ENCODE measurements at regions not wholly inside any gene's neighbourhood (a gene's known extent, or its start where the extent isn't known, plus 50 kb on each side); places are given as distances from the start of the nearest gene placed in this dataset.

- Histone ChIP-seq H3K79me2 (ENCODE audit: low read length) (no peaks in the 10 kb centered on the region), H3K4me1 (ENCODE audit: low read length) (no peaks in the 10 kb centered on the region), H3K27me3 (replicated peaks; ENCODE audit: insufficient read depth, low read length) (no peaks in the 10 kb centered on the region), H3K4me2 (ENCODE audit: low read depth, low read length) (no peak overlapping the region), H2AFZ (ENCODE audit: low read length) (no peak overlapping the region), H3F3A (ENCODE audit: insufficient read depth, low read length) (no peaks in the 10 kb centered on the region), H3K4me3 (ENCODE audit: low read length) (no peak overlapping the region), H3K27ac (ENCODE audit: low read length) (no peak overlapping the region), H3K36me3 (replicated peaks; ENCODE audit: insufficient read depth, low read length) (no peaks in the 10 kb centered on the region), H4K20me1 (ENCODE audit: insufficient read depth, low read length) (no peaks in the 10 kb centered on the region), H3K9me3 (replicated peaks; ENCODE audit: insufficient read depth, low read length) (no peaks in the 10 kb centered on the region), H3K9me2 (replicated peaks; ENCODE audit: insufficient read depth, low read length) (no peaks in the 10 kb centered on the region), H3K9ac (ENCODE audit: low read length) (no peak overlapping the region)
- TF ChIP-seq, protein P1, sequence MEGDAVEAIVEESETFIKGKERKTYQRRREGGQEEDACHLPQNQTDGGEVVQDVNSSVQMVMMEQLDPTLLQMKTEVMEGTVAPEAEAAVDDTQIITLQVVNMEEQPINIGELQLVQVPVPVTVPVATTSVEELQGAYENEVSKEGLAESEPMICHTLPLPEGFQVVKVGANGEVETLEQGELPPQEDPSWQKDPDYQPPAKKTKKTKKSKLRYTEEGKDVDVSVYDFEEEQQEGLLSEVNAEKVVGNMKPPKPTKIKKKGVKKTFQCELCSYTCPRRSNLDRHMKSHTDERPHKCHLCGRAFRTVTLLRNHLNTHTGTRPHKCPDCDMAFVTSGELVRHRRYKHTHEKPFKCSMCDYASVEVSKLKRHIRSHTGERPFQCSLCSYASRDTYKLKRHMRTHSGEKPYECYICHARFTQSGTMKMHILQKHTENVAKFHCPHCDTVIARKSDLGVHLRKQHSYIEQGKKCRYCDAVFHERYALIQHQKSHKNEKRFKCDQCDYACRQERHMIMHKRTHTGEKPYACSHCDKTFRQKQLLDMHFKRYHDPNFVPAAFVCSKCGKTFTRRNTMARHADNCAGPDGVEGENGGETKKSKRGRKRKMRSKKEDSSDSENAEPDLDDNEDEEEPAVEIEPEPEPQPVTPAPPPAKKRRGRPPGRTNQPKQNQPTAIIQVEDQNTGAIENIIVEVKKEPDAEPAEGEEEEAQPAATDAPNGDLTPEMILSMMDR (IDR thresholded peaks at IDR 0.05; ENCODE audit: low read length) = no peak
- TF ChIP-seq EZH2phosphoT487 (IDR thresholded peaks at IDR 0.05; ENCODE audit: low read length) (no peak), EZH2 (optimal IDR thresholded peaks at IDR 0.05; ENCODE audit: low read depth, low read length) (no peak)
- DNase-seq = no peak
Observed at GRCh38 chr2:194155431-194155830, 1501.6 kb upstream of the SLC39A10 start.

- no peaks in the 10 kb centered on the region for H3K9me3 ChIP-seq (replicated peaks; ENCODE audit: insufficient read depth, low read length)
- no peak overlapping the region for H3K27ac ChIP-seq (ENCODE audit: low read length)
- H3K4me3 ChIP-seq (ENCODE audit: low read length) = no peak overlapping the region
- no peaks in the 10 kb centered on the region for H3K79me2 ChIP-seq (ENCODE audit: low read length)
- H3F3A ChIP-seq (ENCODE audit: insufficient read depth, low read length) = no peaks in the 10 kb centered on the region
- H3K27me3 ChIP-seq (replicated peaks; ENCODE audit: insufficient read depth, low read length) = no peaks in the 10 kb centered on the region
- H4K20me1 ChIP-seq (ENCODE audit: insufficient read depth, low read length) = no peaks in the 10 kb centered on the region
- no peak for DNase-seq
- TF ChIP-seq EZH2phosphoT487 (IDR thresholded peaks at IDR 0.05; ENCODE audit: low read length) = no peak
- TF ChIP-seq, protein P1 (IDR thresholded peaks at IDR 0.05; ENCODE audit: low read length) = no peak
- H3K9ac ChIP-seq (ENCODE audit: low read length) = no peak overlapping the region
- no peaks in the 10 kb centered on the region for H3K4me1 ChIP-seq (ENCODE audit: low read length)
- H2AFZ ChIP-seq (ENCODE audit: low read length) = no peak overlapping the region
- H3K4me2 ChIP-seq (ENCODE audit: low read depth, low read length) = no peak overlapping the region
- no peaks in the 10 kb centered on the region for H3K36me3 ChIP-seq (replicated peaks; ENCODE audit: insufficient read depth, low read length)
- no peaks in the 10 kb centered on the region for H3K9me2 ChIP-seq (replicated peaks; ENCODE audit: insufficient read depth, low read length)
Observed at GRCh38 chr2:194151231-194151630, 1505.8 kb upstream of the SLC39A10 start.

- no peak for DNase-seq
- H3K4me3 ChIP-seq (ENCODE audit: low read length) = no peak overlapping the region
- no peaks in the 10 kb centered on the region for H4K20me1 ChIP-seq (ENCODE audit: insufficient read depth, low read length)
- no peaks in the 10 kb centered on the region for H3K79me2 ChIP-seq (ENCODE audit: low read length)
- no peak overlapping the region for H3K27ac ChIP-seq (ENCODE audit: low read length)
- no peaks in the 10 kb centered on the region for H3K4me1 ChIP-seq (ENCODE audit: low read length)
- H3K27me3 ChIP-seq (replicated peaks; ENCODE audit: insufficient read depth, low read length) = no peaks in the 10 kb centered on the region
- H3K9me2 ChIP-seq (replicated peaks; ENCODE audit: insufficient read depth, low read length) = no peaks in the 10 kb centered on the region
- H3K9me3 ChIP-seq (replicated peaks; ENCODE audit: insufficient read depth, low read length) = no peaks in the 10 kb centered on the region
- no peak overlapping the region for H2AFZ ChIP-seq (ENCODE audit: low read length)
- H3K9ac ChIP-seq (ENCODE audit: low read length) = no peak overlapping the region
- H3K36me3 ChIP-seq (replicated peaks; ENCODE audit: insufficient read depth, low read length) = no peaks in the 10 kb centered on the region
- H3K4me2 ChIP-seq (ENCODE audit: low read depth, low read length) = no peak overlapping the region
- no peak for TF ChIP-seq EZH2phosphoT487 (IDR thresholded peaks at IDR 0.05; ENCODE audit: low read length)
- no peak for TF ChIP-seq EZH2 (optimal IDR thresholded peaks at IDR 0.05; ENCODE audit: low read depth, low read length)
- TF ChIP-seq, protein P1 (IDR thresholded peaks at IDR 0.05; ENCODE audit: low read length) = no peak
- no peaks in the 10 kb centered on the region for H3F3A ChIP-seq (ENCODE audit: insufficient read depth, low read length)
Observed at GRCh38 chr2:194135463-194135862, 1521.6 kb upstream of the SLC39A10 start.
